NCI-H1417 (cell line): ENCODE measurements at regions not wholly inside any gene's neighbourhood (a gene's known extent, or its start where the extent isn't known, plus 50 kb on each side); places are given as distances from the start of the nearest gene placed in this dataset.
"Not testable (repeated sequence)": the region's sequence is repeated elsewhere in the genome, so short reads cannot be mapped to it uniquely, and the experiment has no call there.

Experiments
- DNase-seq, 3 experiments: peaks; one replicate each; lab custom pipeline; 2025; lab: John Stamatoyannopoulos, UW

GRCh38 chrY:26491507-26491906 lies 869.6 kb downstream of the CDY1 start:
- DNase-seq: not testable (repeated sequence)

GRCh38 chrY:26521436-26521835 lies 899.5 kb downstream of the CDY1 start:
- DNase-seq: not testable (repeated sequence)

GRCh38 chrY:26555015-26555414 lies 933.1 kb downstream of the CDY1 start:
- DNase-seq: no peak

GRCh38 chrY:26562976-26563375 lies 941.1 kb downstream of the CDY1 start:
- DNase-seq: peak in 1 of 3 experiments; percentile 0
